Chondrocyte (in vitro differentiated cells): ENCODE measurements at regions not wholly inside any gene's neighbourhood (a gene's known extent, or its start where the extent isn't known, plus 50 kb on each side); places are given as distances from the start of the nearest gene placed in this dataset.

ENCODE experiments used
- DNase-seq: peaks from one replicate; pipeline ENCODE4 v3.0.0; 2021; ENCODE audit warnings: mixed read lengths, low spot score
- H3K27ac Mint-ChIP-seq: one replicate; pipeline ENCODE4 v1.8.0; 2021; ENCODE audit warnings: mild to moderate bottlenecking, moderate library complexity, mixed read lengths; ENCODE audit not compliant: unreplicated experiment
- H3K27me3 Mint-ChIP-seq: 2 replicates; pipeline ENCODE4 v1.8.0; 2021; ENCODE audit warnings: low read depth, mixed read lengths
- H3K36me3 Mint-ChIP-seq: 2 replicates; pipeline ENCODE4 v1.8.0; 2021; ENCODE audit warnings: low read depth, mixed read lengths
- H3K4me1 Mint-ChIP-seq: 2 replicates; pipeline ENCODE4 v1.8.0; 2021; ENCODE audit warnings: low read depth, mild to moderate bottlenecking, mixed read lengths
- H3K4me3 Mint-ChIP-seq: one replicate; pipeline ENCODE4 v1.8.0; 2021; ENCODE audit warnings: mild to moderate bottlenecking, moderate library complexity, mixed read lengths; ENCODE audit not compliant: unreplicated experiment
- H3K9me3 Mint-ChIP-seq: 2 replicates; pipeline ENCODE4 v1.8.0; 2021; ENCODE audit warnings: low read depth, mixed read lengths
- TF ChIP-seq, protein P1 (sequence below): fragments of 200-600 bp; sonication (generic); IDR thresholded peaks from 2 replicates; pipeline ENCODE4 v1.5.0; 2021; ENCODE audit warnings: antibody characterized with exemption, mild to moderate bottlenecking, moderate library complexity

DNA sequence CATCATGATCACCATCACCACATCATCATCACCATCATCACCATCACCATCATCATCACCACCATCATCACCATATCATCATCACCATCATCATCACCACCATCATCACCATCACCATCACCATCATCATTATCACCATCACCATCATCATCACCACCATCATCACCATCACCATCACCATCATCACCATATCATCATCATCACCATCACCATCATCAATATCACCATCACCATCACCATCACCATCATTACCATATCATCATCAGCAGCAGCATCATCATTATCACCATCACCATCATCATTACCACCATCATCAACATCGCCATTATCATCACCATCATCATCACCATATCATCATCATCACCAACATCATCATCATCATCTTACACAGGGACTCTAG is 351.1 kb downstream of the MIAT start:
- Mint-ChIP-seq H3K4me1 (peaks cover 14% of the 10 kb centered on the region), H3K4me3 (no peak overlapping the region)

DNA sequence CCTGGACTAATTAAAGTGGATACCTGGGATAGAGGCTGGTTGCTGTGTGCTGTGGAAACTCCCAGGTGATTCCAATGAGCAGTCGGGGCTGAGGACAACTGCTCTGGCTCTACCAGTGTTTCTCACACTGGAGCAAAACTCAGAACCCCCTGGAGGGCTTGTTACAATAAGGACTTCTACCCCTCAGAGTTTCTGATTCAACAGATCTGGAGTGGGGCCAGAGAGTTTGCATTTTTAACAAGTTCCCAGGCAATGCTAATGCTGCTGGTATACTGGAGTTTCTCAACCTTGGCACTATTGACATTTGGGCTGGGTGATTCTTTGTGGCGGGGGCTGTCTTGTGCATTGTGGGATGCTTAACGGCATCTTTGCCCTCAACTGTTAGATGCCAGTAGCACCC is 353.7 kb downstream of the MIAT start:
- TF ChIP-seq, protein P1, sequence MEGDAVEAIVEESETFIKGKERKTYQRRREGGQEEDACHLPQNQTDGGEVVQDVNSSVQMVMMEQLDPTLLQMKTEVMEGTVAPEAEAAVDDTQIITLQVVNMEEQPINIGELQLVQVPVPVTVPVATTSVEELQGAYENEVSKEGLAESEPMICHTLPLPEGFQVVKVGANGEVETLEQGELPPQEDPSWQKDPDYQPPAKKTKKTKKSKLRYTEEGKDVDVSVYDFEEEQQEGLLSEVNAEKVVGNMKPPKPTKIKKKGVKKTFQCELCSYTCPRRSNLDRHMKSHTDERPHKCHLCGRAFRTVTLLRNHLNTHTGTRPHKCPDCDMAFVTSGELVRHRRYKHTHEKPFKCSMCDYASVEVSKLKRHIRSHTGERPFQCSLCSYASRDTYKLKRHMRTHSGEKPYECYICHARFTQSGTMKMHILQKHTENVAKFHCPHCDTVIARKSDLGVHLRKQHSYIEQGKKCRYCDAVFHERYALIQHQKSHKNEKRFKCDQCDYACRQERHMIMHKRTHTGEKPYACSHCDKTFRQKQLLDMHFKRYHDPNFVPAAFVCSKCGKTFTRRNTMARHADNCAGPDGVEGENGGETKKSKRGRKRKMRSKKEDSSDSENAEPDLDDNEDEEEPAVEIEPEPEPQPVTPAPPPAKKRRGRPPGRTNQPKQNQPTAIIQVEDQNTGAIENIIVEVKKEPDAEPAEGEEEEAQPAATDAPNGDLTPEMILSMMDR: no peak
- no peak overlapping the region for H3K4me3 Mint-ChIP-seq
- H3K4me1 Mint-ChIP-seq: peaks cover 14% of the 10 kb centered on the region
- H3K27me3 Mint-ChIP-seq: no peaks in the 10 kb centered on the region
- no peak for DNase-seq
- no peaks in the 10 kb centered on the region for H3K9me3 Mint-ChIP-seq
- H3K36me3 Mint-ChIP-seq: no peaks in the 10 kb centered on the region
- peak overlapping the region; percentile 62 for H3K27ac Mint-ChIP-seq

More for the DNA sequence above, 351.1 kb downstream of the MIAT start:
- H3K9me3 Mint-ChIP-seq: no peaks in the 10 kb centered on the region
- H3K27ac Mint-ChIP-seq: no peak overlapping the region
- DNase-seq: no peak
- no peaks in the 10 kb centered on the region for H3K27me3 Mint-ChIP-seq
- no peaks in the 10 kb centered on the region for H3K36me3 Mint-ChIP-seq
- TF ChIP-seq, protein P1: no peak

DNA sequence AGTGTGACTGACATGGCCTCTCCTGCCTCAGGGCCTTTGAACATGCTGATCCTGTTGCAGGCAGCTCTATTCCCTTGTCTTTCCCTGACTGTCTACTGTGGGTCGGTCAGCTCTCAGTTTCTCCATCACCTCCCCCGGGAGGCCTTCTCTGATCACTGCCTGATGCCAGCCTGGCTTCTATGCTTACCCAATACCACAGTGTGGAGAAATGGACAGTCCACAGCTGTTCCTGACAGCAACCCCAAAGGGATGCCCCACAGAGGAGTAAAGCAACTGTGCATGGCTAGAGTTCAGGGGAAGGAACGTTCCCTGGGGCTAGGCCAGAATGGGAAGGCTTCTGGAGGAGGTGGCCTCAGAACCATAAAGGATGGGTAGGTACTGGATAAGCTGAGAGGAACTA is 354.3 kb downstream of the MIAT start:
- DNase-seq: no peak
- H3K4me1 Mint-ChIP-seq: peaks cover 14% of the 10 kb centered on the region
- H3K27ac Mint-ChIP-seq: no peak overlapping the region
- TF ChIP-seq, protein P1: no peak
- H3K36me3 Mint-ChIP-seq: no peaks in the 10 kb centered on the region
- H3K9me3 Mint-ChIP-seq: no peaks in the 10 kb centered on the region
- no peak overlapping the region for H3K4me3 Mint-ChIP-seq
- H3K27me3 Mint-ChIP-seq: no peaks in the 10 kb centered on the region

- Mint-ChIP-seq H3K4me3 (no peak overlapping the region), H3K27me3 (no peaks in the 10 kb centered on the region)
- TF ChIP-seq, protein P1: no peak
Observed at GRCh38 chr22:27019827-27020226, 362.4 kb downstream of the MIAT start.

DNA sequence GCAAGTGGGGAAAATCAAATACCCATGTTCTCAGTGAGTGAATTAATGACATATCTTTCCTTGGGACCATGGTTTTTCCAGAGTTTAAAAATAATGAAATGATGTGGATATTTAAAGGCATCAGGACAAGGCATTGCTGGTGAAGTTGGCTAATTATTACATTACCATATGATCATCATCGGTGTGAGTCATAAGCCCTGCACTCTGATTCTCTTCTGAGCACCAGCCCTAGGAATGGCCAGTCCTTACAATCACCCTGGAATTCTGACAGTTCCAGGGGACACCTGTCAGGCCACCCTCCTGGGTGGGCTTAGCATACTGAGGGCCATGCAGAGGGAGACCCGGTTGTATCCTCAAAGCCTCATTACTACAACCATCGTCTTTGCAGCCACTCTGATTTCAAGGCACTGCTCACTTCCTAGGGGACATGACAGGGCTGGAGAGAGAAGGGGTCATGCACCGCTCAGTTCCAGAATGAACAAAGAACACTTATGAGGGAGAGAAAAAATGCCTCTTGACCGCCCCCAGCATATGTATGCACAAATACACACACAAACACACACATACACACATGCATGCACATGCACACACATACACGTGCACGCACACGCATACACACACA is 365.0 kb downstream of the MIAT start:
- Mint-ChIP-seq H3K27ac (no peak overlapping the region), H3K4me1 (peaks cover 24% of the 10 kb centered on the region), H3K36me3 (no peaks in the 10 kb centered on the region), H3K27me3 (no peaks in the 10 kb centered on the region), H3K4me3 (no peak overlapping the region), H3K9me3 (no peaks in the 10 kb centered on the region)
- DNase-seq: no peak
- TF ChIP-seq, protein P1: no peak

More at GRCh38 chr22:27019827-27020226, 362.4 kb downstream of the MIAT start:
- Mint-ChIP-seq H3K9me3 (no peaks in the 10 kb centered on the region), H3K36me3 (no peaks in the 10 kb centered on the region), H3K4me1 (peaks cover 24% of the 10 kb centered on the region), H3K27ac (peak overlapping the region; percentile 57)
- no peak for DNase-seq
